ENCODE measurements at regions not wholly inside any gene's neighbourhood (a gene's known extent, or its start where the extent isn't known, plus 50 kb on each side); places are given as distances from the start of the nearest gene placed in this dataset.

DNA sequence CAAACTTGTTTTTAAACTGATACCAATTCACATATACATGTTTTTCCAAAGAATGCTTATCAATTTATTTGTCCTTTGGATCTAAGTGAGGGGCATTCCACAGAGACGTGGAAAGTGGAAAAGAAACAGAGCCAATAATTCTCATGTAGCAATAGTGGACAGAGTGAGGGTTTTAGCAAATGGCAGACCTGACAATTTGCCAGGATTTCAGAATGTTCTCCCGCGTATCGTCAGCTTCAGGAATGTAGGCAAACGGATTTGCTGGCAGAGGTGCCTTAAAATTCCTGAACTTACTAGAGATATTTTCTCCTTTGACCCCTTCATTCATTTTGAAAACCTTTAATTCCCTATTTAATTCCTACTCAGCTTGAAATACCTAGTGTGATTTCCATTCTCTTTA is 193.4 kb upstream of the CPHXL start:
- no peak for ATAC-seq
- Mint-ChIP-seq H3K4me1 (ENCODE audit: low read depth) (no peaks in the 10 kb centered on the region), H3K36me3 (ENCODE audit: low read depth) (no peaks in the 10 kb centered on the region), H3K4me3 (no peak overlapping the region), H3K27me3 (no peaks in the 10 kb centered on the region), H3K27ac (no peak overlapping the region), H3K9me3 (no peaks in the 10 kb centered on the region)
- no peak for DNase-seq
- CTCF ChIA-PET, result no interaction called here
- intact Hi-C loops (cut with micrococcal nuclease), result no loop called here
- POLR2A ChIA-PET, result no interaction called here
- TF ChIP-seq, protein P1, sequence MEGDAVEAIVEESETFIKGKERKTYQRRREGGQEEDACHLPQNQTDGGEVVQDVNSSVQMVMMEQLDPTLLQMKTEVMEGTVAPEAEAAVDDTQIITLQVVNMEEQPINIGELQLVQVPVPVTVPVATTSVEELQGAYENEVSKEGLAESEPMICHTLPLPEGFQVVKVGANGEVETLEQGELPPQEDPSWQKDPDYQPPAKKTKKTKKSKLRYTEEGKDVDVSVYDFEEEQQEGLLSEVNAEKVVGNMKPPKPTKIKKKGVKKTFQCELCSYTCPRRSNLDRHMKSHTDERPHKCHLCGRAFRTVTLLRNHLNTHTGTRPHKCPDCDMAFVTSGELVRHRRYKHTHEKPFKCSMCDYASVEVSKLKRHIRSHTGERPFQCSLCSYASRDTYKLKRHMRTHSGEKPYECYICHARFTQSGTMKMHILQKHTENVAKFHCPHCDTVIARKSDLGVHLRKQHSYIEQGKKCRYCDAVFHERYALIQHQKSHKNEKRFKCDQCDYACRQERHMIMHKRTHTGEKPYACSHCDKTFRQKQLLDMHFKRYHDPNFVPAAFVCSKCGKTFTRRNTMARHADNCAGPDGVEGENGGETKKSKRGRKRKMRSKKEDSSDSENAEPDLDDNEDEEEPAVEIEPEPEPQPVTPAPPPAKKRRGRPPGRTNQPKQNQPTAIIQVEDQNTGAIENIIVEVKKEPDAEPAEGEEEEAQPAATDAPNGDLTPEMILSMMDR (IDR thresholded peaks at IDR 0.05), result no peak

DNA sequence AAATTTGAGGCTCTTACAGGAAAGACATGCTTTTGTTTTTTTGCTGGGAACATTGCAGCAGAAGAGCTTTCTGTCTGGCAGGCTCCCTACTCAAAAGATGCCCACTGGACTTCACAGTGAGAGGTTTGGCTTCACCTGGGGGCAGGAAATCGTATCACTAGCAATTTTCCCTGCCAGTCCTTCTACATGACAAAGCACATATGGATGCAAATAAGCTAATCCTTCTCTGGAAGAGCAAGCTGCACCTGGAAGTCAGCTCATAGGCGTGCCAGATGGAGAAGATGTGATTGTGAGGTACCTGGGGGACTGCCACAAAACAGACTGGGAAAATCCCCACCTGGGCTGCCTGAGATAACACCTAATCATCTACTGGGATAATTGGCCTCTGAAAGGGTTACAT is 195.0 kb upstream of the CPHXL start:
- intact Hi-C loops (cut with micrococcal nuclease), result no loop called here
- H3K4me3 Mint-ChIP-seq, result no peak overlapping the region
- no peaks in the 10 kb centered on the region for H3K9me3 Mint-ChIP-seq
- no peaks in the 10 kb centered on the region for H3K36me3 Mint-ChIP-seq (ENCODE audit: low read depth)
- no peaks in the 10 kb centered on the region for H3K27me3 Mint-ChIP-seq
- ChIA-PET POLR2A (interaction anchor here (0.6 kb wide), 1 partner anchor 845 kb away, joined by 3 read pairs; no protein-coding TSS in a partner anchor), CTCF (no interaction called here)
- no peak for DNase-seq
- H3K27ac Mint-ChIP-seq, result no peak overlapping the region
- TF ChIP-seq, protein P1 (IDR thresholded peaks at IDR 0.05), result no peak
- H3K4me1 Mint-ChIP-seq (ENCODE audit: low read depth), result no peaks in the 10 kb centered on the region
- no peak for ATAC-seq

DNA sequence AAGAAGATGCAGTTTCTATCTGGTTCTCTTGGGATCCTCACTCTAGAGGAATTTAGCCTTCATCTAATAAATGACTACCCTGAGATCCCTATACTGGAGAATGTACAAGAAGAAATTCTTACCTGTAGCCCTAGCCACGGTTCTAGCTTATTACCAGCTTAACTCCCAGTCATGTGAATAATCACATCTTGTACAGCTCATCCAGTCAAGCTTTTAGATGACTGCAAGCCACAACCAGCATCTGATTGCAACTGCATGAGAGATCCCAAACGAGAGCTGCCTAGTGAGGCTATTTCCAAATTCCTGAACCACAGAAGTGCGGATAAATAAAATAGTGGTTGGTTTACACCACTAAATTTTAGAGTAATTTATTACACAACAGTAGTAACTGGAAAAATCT is 196.0 kb upstream of the CPHXL start:
- TF ChIP-seq, protein P1 (IDR thresholded peaks at IDR 0.05), result no peak
- H3K27ac Mint-ChIP-seq, result no peak overlapping the region
- no peaks in the 10 kb centered on the region for H3K4me1 Mint-ChIP-seq (ENCODE audit: low read depth)
- ATAC-seq (no peak), DNase-seq (no peak)
- POLR2A ChIA-PET, result no interaction called here
- H3K4me3 Mint-ChIP-seq, result no peak overlapping the region
- H3K9me3 Mint-ChIP-seq, result no peaks in the 10 kb centered on the region
- CTCF ChIA-PET, result no interaction called here
- no peaks in the 10 kb centered on the region for H3K36me3 Mint-ChIP-seq (ENCODE audit: low read depth)
- no peaks in the 10 kb centered on the region for H3K27me3 Mint-ChIP-seq
- intact Hi-C loops (cut with micrococcal nuclease), result no loop called here

DNA sequence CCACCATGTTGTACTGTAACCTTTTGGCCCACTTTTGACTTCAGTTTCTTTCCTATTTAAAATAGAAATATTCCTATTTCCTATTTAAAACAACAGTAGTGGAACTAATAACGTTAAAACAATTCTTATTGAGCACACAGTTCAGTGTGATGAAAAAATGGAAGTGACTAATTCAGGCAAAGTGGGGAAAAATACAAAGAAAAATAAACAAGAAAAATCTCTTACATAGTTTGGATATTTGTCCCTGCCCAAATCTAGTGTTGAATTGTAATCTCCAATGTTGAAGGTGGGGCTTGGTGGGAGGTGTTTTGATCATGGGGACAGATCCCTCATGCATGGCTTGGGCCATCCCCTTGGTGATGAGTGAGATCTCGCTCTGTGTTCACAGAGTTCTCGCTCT is 198.1 kb upstream of the CPHXL start:
- TF ChIP-seq, protein P1 (IDR thresholded peaks at IDR 0.05), result no peak
- Mint-ChIP-seq H3K9me3 (peaks cover 2% of the 10 kb centered on the region), H3K4me3 (no peak overlapping the region), H3K36me3 (ENCODE audit: low read depth) (no peaks in the 10 kb centered on the region), H3K4me1 (ENCODE audit: low read depth) (no peaks in the 10 kb centered on the region), H3K27ac (no peak overlapping the region), H3K27me3 (no peaks in the 10 kb centered on the region)
- DNase-seq (no peak), ATAC-seq (no peak)
- intact Hi-C loops (cut with micrococcal nuclease), result no loop called here
- ChIA-PET POLR2A (no interaction called here), CTCF (no interaction called here)

DNA sequence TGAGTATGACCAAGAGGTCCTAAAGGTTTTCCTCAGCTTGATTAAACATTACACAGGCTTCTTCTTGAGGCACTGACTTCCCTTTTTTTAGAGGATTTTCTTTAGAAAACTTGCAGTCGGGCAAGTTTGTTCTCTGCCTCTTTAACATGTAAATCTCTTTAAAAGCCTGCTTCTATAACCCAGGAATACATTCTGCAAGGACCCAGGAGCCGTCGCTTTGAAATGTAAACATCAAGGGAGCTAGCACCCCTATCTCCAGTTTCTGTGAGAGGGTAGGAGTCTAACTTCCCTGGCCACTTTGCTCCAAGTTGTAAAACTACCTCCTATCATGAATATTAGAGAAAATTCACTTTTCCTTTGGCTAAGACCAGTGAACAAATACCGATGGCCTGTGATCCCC is 201.5 kb upstream of the CPHXL start:
- Mint-ChIP-seq H3K27me3 (no peaks in the 10 kb centered on the region), H3K4me3 (no peak overlapping the region), H3K9me3 (peaks cover 2% of the 10 kb centered on the region), H3K27ac (no peak overlapping the region), H3K36me3 (ENCODE audit: low read depth) (no peaks in the 10 kb centered on the region), H3K4me1 (ENCODE audit: low read depth) (no peaks in the 10 kb centered on the region)
- intact Hi-C loops (cut with micrococcal nuclease), result no loop called here
- TF ChIP-seq, protein P1 (IDR thresholded peaks at IDR 0.05), result no peak
- ATAC-seq, result no peak
- CTCF ChIA-PET, result no interaction called here
- POLR2A ChIA-PET, result no interaction called here
- DNase-seq, result no peak

All from activated CD8-positive, alpha-beta T cell treated with anti-CD3 and anti-CD28 coated beads for 36 hours (primary cell).